ENCODE measurements at regions not wholly inside any gene's neighbourhood (a gene's known extent, or its start where the extent isn't known, plus 50 kb on each side); places are given as distances from the start of the nearest gene placed in this dataset.

GRCh38 chr2:212929971-212930370 is 221.4 kb downstream of the IKZF2 start:
- intact Hi-C loops (cut with DNase I) = no loop called here
- WGBS, 2 donors = 77 to 81% methylated on average over 3 of the region's 3 CpGs

GRCh38 chr2:212929116-212929515 is 222.3 kb downstream of the IKZF2 start:
- no peaks in the 10 kb centered on the region for H3K27me3 ChIP-seq
- peaks cover 0 to 3% (median 0%) of the 10 kb centered on the region in 3 donors for H3K9me3 ChIP-seq
- H3K4me1 ChIP-seq = peaks cover 0 to 44% (median 13%) of the 10 kb centered on the region in 3 donors
- WGBS, 2 donors = 20 to 54% methylated on average over 2 of the region's 2 CpGs
- no peak for DNase-seq
- no peak overlapping the region for H3K4me3 ChIP-seq
- H3K27ac ChIP-seq = peak overlapping the region; percentile 53 to 74 (median 64)
- TF ChIP-seq CTCF (IDR thresholded peaks at IDR 0.05) (no peak), POLR2A (IDR thresholded peaks at IDR 0.05) (no peak)
- intact Hi-C loops (cut with DNase I) = no loop called here
- no peaks in the 10 kb centered on the region for H3K36me3 ChIP-seq

More at GRCh38 chr2:212929971-212930370, 221.4 kb downstream of the IKZF2 start:
- Histone ChIP-seq H3K4me1 (peaks cover 0 to 44% (median 13%) of the 10 kb centered on the region in 3 donors), H3K4me3 (no peak overlapping the region), H3K9me3 (peaks cover 0 to under 1% (median 0%) of the 10 kb centered on the region in 3 donors), H3K27ac (peak overlapping the region in 3 of 4 donors; percentile 1 to 74 (median 69)), H3K36me3 (no peaks in the 10 kb centered on the region), H3K27me3 (no peaks in the 10 kb centered on the region)
- TF ChIP-seq POLR2A (IDR thresholded peaks at IDR 0.05) (no peak), CTCF (IDR thresholded peaks at IDR 0.05) (no peak)
- DNase-seq = no peak

GRCh38 chr2:212928681-212929080 is 222.7 kb downstream of the IKZF2 start:
- peak overlapping the region; percentile 53 to 74 (median 64) for H3K27ac ChIP-seq

GRCh38 chr2:212926940-212927339 is 224.5 kb downstream of the IKZF2 start:
- intact Hi-C loops (cut with DNase I) = no loop called here

More at GRCh38 chr2:212928681-212929080, 222.7 kb downstream of the IKZF2 start:
- no peak for TF ChIP-seq POLR2A (IDR thresholded peaks at IDR 0.05)
- no peak for TF ChIP-seq CTCF (IDR thresholded peaks at IDR 0.05)
- intact Hi-C loops (cut with DNase I) = no loop called here
- 41 to 52% methylated on average over 4 of the region's 4 CpGs for WGBS, 2 donors
- Histone ChIP-seq H3K27me3 (no peaks in the 10 kb centered on the region), H3K4me3 (no peak overlapping the region), H3K36me3 (no peaks in the 10 kb centered on the region), H3K9me3 (peaks cover 0 to 3% (median 0%) of the 10 kb centered on the region in 3 donors), H3K4me1 (peaks cover 0 to 47% (median 13%) of the 10 kb centered on the region in 3 donors)
- no peak for DNase-seq

More at GRCh38 chr2:212926940-212927339, 224.5 kb downstream of the IKZF2 start:
- Histone ChIP-seq H3K36me3 (no peaks in the 10 kb centered on the region), H3K27me3 (no peaks in the 10 kb centered on the region), H3K4me1 (peaks cover 0 to 54% (median 13%) of the 10 kb centered on the region in 3 donors), H3K9me3 (peaks cover 0 to 3% (median 0%) of the 10 kb centered on the region in 3 donors), H3K27ac (peak overlapping the region in 3 of 4 donors; percentile 59 to 74 (median 69)), H3K4me3 (no peak overlapping the region)
- WGBS, 2 donors = 14 to 33% methylated on average over 3 to 4 of the region's 4 CpGs
- DNase-seq = no peak
- no peak for TF ChIP-seq POLR2A (IDR thresholded peaks at IDR 0.05)
- no peak for TF ChIP-seq CTCF (IDR thresholded peaks at IDR 0.05)

All from esophagus squamous epithelium (tissue), 5 donors.